Liver (tissue), 8 donors: ENCODE measurements at regions not wholly inside any gene's neighbourhood (a gene's known extent, or its start where the extent isn't known, plus 50 kb on each side); places are given as distances from the start of the nearest gene placed in this dataset.

Source experiments
- DNase-seq: peaks from one replicate; pipeline ENCODE4 v3.0.0-alpha.2; 2017; ENCODE audit warnings: low spot score
- H3K27ac ChIP-seq, 2 donors: one replicate each; pipeline ENCODE4 v1.7.0; 2013; ENCODE audit warnings: inconsistent platforms in 2 of 2, low read length in 2 of 2, control low read depth in 1 of 2, low read depth in 1 of 2, mild to moderate bottlenecking in 1 of 2
- H3K27me3 ChIP-seq, 4 donors: one replicate each; pipeline versions ENCODE4 v1.6.1 to v1.7.0; 2013; ENCODE audit warnings: low read length in 3 of 4, inconsistent platforms in 1 of 4, mild to moderate bottlenecking in 1 of 4, moderate library complexity in 1 of 4; ENCODE audit not compliant: control insufficient read depth in 4 of 4, insufficient read depth in 4 of 4
- H3K36me3 ChIP-seq, 4 donors: one replicate each; pipeline versions ENCODE4 v1.6.1 to v1.7.0; 2013; ENCODE audit warnings: low read length in 3 of 4, mild to moderate bottlenecking in 3 of 4, low read depth in 1 of 4, moderate library complexity in 1 of 4; ENCODE audit not compliant: control insufficient read depth in 4 of 4, insufficient read depth in 3 of 4
- H3K4me1 ChIP-seq, 4 donors: one replicate each; pipeline versions ENCODE4 v1.6.1 to v1.7.0; 2013; ENCODE audit warnings: low read length in 3 of 4, mild to moderate bottlenecking in 3 of 4, moderate library complexity in 1 of 4; ENCODE audit not compliant: control insufficient read depth in 4 of 4, insufficient read depth in 4 of 4
- H3K4me3 ChIP-seq, 3 donors: one replicate each; pipeline versions ENCODE4 v1.6.1 to v1.7.0; 2013; ENCODE audit warnings: low read length in 3 of 3, control low read depth in 1 of 3, low read depth in 1 of 3, mild to moderate bottlenecking in 1 of 3
- H3K9ac ChIP-seq, 2 donors: one replicate each; pipeline ENCODE4 v1.7.0; 2013; ENCODE audit warnings: low read length in 2 of 2, mild to moderate bottlenecking in 2 of 2, moderate library complexity in 2 of 2, control low read depth in 1 of 2, low read depth in 1 of 2
- H3K9me3 ChIP-seq, 4 donors: one replicate each; pipeline versions ENCODE4 v1.6.1 to v1.7.0; 2013; ENCODE audit warnings: low read length in 3 of 4; ENCODE audit not compliant: control insufficient read depth in 4 of 4
- EGR1 ChIP-seq, 2 donors: IDR thresholded peaks; 2 replicates each; pipeline ENCODE4 v1.6.1; 2016 to 2018; ENCODE audit warnings: antibody characterized with exemption in 2 of 2, low read depth in 2 of 2
- FOXA1 ChIP-seq: IDR thresholded peaks from 2 replicates; pipeline ENCODE4 v1.6.1; 2016; ENCODE audit warnings: antibody characterized with exemption
- FOXA2 ChIP-seq: IDR thresholded peaks from 2 replicates; pipeline ENCODE4 v1.6.1; 2016; ENCODE audit warnings: antibody characterized with exemption
- GABPA ChIP-seq, 2 donors: IDR thresholded peaks in 1 of 2; conservative IDR thresholded peaks in 1 of 2; 2 replicates each; pipeline ENCODE4 v1.6.1; 2016; ENCODE audit warnings: antibody characterized with exemption in 2 of 2, mild to moderate bottlenecking in 1 of 2, moderate library complexity in 1 of 2
- HNF4A ChIP-seq, 2 donors: conservative IDR thresholded peaks; 2 replicates each; pipeline ENCODE4 v1.6.1; 2016; ENCODE audit warnings: antibody characterized with exemption in 2 of 2, mild to moderate bottlenecking in 2 of 2
- HNF4G ChIP-seq: IDR thresholded peaks from 2 replicates; pipeline ENCODE4 v1.6.1; 2016; ENCODE audit warnings: antibody characterized with exemption
- JUND ChIP-seq, 2 donors: IDR thresholded peaks; 2 replicates each; pipeline ENCODE4 v1.6.1; 2016; ENCODE audit warnings: antibody characterized with exemption in 2 of 2
- NR2F2 ChIP-seq: IDR thresholded peaks from 2 replicates; pipeline ENCODE4 v1.6.1; 2016; ENCODE audit warnings: antibody characterized with exemption
- RAD21 ChIP-seq, 2 donors: IDR thresholded peaks; 2 replicates each; pipeline ENCODE4 v1.6.1; 2016; ENCODE audit warnings: antibody characterized with exemption in 2 of 2, mild to moderate bottlenecking in 2 of 2
- RXRA ChIP-seq, 2 donors: IDR thresholded peaks; 2 replicates each; pipeline ENCODE4 v1.6.1; 2017 to 2018; ENCODE audit warnings: antibody characterized with exemption in 2 of 2, mild to moderate bottlenecking in 1 of 2
- SP1 ChIP-seq: IDR thresholded peaks from 2 replicates; pipeline ENCODE4 v1.6.1; 2018; ENCODE audit warnings: antibody characterized with exemption, mild to moderate bottlenecking
- TAF1 ChIP-seq: conservative IDR thresholded peaks from 2 replicates; pipeline ENCODE4 v1.6.1; 2016; ENCODE audit warnings: antibody characterized with exemption, mild to moderate bottlenecking
- YY1 ChIP-seq: IDR thresholded peaks from 2 replicates; pipeline ENCODE4 v1.6.1; 2016; ENCODE audit warnings: antibody characterized with exemption, mild to moderate bottlenecking
- WGBS: extraction: QIAGEN DNeasy Blood & Tissue Kit; methylation state at CpG from one replicate; pipeline ENCODE4 v1.1.7; 2013; 5-methylcytosine and 5-hydroxymethylcytosine counted together
- TF ChIP-seq, protein P1 (sequence below): fragments of 150-350 bp; IDR thresholded peaks from 2 replicates; pipeline ENCODE4 v1.5.1; 2017; ENCODE audit warnings: improper control_type of control experiment, low read depth, low read length; ENCODE audit not compliant: missing input control
- TF ChIP-seq, protein P2 (sequence below): IDR thresholded peaks from 2 replicates; pipeline ENCODE4 v1.6.1; 2016; ENCODE audit warnings: antibody characterized with exemption
- TF ChIP-seq, protein P3 (sequence below): IDR thresholded peaks from 2 replicates; pipeline ENCODE4 v1.6.1; 2016; ENCODE audit warnings: antibody characterized with exemption, mild to moderate bottlenecking
- TF ChIP-seq, protein P4 (sequence below): IDR thresholded peaks from 2 replicates; pipeline ENCODE4 v1.6.1; 2016; ENCODE audit warnings: antibody characterized with exemption
- donor health status: healthy.
- donor health status: healthy.
- donor health status: healthy.
- donor health status: healthy.
- donor health status: healthy.

DNA sequence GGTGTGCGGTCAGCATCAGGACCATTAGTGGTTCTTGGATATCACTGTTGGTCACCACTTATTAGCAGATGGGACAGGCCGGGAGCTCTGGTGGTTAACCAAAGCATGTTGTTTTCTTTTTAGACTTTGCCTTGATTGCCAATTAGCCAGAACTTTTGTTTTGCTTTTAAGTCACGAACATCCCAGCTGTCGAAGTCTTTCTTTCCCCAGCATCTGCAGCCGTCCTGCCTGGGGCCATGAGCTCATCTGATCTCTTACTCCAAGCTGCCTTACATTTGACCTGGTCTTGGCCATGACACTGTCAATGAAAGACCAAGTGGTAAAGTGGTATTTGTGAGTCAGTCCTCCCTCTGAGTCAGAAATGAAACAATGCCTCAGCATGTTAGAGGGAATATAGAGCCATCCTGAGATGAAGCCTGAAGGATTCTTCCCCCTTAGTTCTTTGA, 53.9 kb upstream of the CREB5 start:
- Histone ChIP-seq H3K9ac (no peak overlapping the region), H3K4me3 (no peak overlapping the region), H3K4me1 (no peaks in the 10 kb centered on the region), H3K27me3 (peaks cover 0 to 4% (median 0%) of the 10 kb centered on the region in 4 donors), H3K9me3 (no peaks in the 10 kb centered on the region), H3K36me3 (no peaks in the 10 kb centered on the region), H3K27ac (no peak overlapping the region)
- WGBS: 94% methylated on average over 5 of the region's 5 CpGs
- no peak for TF ChIP-seq GABPA (IDR thresholded peaks at IDR 0.05 in 1 of 2, conservative IDR thresholded peaks at IDR 0.05 in 1 of 2)
- TF ChIP-seq, protein P1, sequence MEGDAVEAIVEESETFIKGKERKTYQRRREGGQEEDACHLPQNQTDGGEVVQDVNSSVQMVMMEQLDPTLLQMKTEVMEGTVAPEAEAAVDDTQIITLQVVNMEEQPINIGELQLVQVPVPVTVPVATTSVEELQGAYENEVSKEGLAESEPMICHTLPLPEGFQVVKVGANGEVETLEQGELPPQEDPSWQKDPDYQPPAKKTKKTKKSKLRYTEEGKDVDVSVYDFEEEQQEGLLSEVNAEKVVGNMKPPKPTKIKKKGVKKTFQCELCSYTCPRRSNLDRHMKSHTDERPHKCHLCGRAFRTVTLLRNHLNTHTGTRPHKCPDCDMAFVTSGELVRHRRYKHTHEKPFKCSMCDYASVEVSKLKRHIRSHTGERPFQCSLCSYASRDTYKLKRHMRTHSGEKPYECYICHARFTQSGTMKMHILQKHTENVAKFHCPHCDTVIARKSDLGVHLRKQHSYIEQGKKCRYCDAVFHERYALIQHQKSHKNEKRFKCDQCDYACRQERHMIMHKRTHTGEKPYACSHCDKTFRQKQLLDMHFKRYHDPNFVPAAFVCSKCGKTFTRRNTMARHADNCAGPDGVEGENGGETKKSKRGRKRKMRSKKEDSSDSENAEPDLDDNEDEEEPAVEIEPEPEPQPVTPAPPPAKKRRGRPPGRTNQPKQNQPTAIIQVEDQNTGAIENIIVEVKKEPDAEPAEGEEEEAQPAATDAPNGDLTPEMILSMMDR: no peak
- no peak for TF ChIP-seq RAD21 (IDR thresholded peaks at IDR 0.05)
- TF ChIP-seq FOXA2: no peak
- no peak for TF ChIP-seq EGR1 (IDR thresholded peaks at IDR 0.05; ENCODE audit: low read depth in 2 of 2)
- TF ChIP-seq, protein P2, sequence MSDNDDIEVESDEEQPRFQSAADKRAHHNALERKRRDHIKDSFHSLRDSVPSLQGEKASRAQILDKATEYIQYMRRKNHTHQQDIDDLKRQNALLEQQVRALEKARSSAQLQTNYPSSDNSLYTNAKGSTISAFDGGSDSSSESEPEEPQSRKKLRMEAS: no peak
- TF ChIP-seq, protein P3, sequence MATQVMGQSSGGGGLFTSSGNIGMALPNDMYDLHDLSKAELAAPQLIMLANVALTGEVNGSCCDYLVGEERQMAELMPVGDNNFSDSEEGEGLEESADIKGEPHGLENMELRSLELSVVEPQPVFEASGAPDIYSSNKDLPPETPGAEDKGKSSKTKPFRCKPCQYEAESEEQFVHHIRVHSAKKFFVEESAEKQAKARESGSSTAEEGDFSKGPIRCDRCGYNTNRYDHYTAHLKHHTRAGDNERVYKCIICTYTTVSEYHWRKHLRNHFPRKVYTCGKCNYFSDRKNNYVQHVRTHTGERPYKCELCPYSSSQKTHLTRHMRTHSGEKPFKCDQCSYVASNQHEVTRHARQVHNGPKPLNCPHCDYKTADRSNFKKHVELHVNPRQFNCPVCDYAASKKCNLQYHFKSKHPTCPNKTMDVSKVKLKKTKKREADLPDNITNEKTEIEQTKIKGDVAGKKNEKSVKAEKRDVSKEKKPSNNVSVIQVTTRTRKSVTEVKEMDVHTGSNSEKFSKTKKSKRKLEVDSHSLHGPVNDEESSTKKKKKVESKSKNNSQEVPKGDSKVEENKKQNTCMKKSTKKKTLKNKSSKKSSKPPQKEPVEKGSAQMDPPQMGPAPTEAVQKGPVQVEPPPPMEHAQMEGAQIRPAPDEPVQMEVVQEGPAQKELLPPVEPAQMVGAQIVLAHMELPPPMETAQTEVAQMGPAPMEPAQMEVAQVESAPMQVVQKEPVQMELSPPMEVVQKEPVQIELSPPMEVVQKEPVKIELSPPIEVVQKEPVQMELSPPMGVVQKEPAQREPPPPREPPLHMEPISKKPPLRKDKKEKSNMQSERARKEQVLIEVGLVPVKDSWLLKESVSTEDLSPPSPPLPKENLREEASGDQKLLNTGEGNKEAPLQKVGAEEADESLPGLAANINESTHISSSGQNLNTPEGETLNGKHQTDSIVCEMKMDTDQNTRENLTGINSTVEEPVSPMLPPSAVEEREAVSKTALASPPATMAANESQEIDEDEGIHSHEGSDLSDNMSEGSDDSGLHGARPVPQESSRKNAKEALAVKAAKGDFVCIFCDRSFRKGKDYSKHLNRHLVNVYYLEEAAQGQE: no peak
- no peak for DNase-seq

DNA sequence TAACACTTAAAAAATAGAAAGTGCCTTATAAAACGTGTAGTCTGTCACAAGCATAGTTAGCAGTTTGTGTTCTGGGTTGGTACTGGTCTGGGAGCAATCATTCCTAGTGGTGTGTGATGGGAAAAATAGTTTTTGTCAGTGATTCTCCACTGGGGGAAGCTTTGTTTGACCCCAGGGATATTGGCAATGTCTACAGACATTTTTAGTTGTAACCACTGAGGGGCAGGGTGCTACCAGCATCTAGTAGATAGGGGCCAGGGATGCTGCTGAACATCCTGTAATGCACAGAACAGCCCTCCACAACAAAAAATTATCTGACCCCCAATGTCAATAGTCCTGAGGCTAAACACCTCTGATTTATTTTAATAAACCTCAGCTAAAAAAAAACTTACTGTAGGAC, 51.6 kb upstream of the CREB5 start:
- no peaks in the 10 kb centered on the region for H3K36me3 ChIP-seq
- 69% methylated on average over 1 of the region's 1 CpG for WGBS
- H3K27ac ChIP-seq: no peak overlapping the region
- no peaks in the 10 kb centered on the region for H3K4me1 ChIP-seq
- H3K9ac ChIP-seq: no peak overlapping the region
- TF ChIP-seq TAF1: no peak
- TF ChIP-seq, protein P1: no peak
- TF ChIP-seq JUND (IDR thresholded peaks at IDR 0.05): no peak
- TF ChIP-seq, protein P2: no peak
- TF ChIP-seq, protein P4, sequence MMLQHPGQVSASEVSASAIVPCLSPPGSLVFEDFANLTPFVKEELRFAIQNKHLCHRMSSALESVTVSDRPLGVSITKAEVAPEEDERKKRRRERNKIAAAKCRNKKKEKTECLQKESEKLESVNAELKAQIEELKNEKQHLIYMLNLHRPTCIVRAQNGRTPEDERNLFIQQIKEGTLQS: no peak
- TF ChIP-seq SP1: no peak
- no peak for TF ChIP-seq YY1
- no peak for TF ChIP-seq GABPA (IDR thresholded peaks at IDR 0.05 in 1 of 2, conservative IDR thresholded peaks at IDR 0.05 in 1 of 2)
- TF ChIP-seq HNF4A (conservative IDR thresholded peaks at IDR 0.05): no peak
- no peak for TF ChIP-seq NR2F2
- TF ChIP-seq EGR1 (IDR thresholded peaks at IDR 0.05; ENCODE audit: low read depth in 2 of 2): no peak
- no peak for TF ChIP-seq FOXA2
- no peak for TF ChIP-seq FOXA1
- no peak for TF ChIP-seq RXRA (IDR thresholded peaks at IDR 0.05)
- TF ChIP-seq HNF4G: no peak
- no peak for DNase-seq
- H3K4me3 ChIP-seq: no peak overlapping the region
- peaks cover 0 to 6% (median 4%) of the 10 kb centered on the region in 4 donors for H3K9me3 ChIP-seq
- no peaks in the 10 kb centered on the region for H3K27me3 ChIP-seq
